Vagina (tissue), 2 donors: ENCODE measurements at regions not wholly inside any gene's neighbourhood (a gene's known extent, or its start where the extent isn't known, plus 50 kb on each side); places are given as distances from the start of the nearest gene placed in this dataset.

ENCODE experiments used
- DNase-seq, 2 donors: peaks; one replicate each; pipeline ENCODE4 v3.0.0-alpha.2; 2017; ENCODE audit errors: extremely low spot score in 2 of 2
- H3K27ac ChIP-seq: fragments of 200-600 bp; sonication (generic); one replicate; pipeline ENCODE4 v1.5.1; 2019
- H3K27me3 ChIP-seq: fragments of 200-600 bp; sonication (generic); one replicate; pipeline ENCODE4 v1.5.1; 2019
- H3K36me3 ChIP-seq, 2 donors: fragments of 200-600 bp; sonication (generic); one replicate each; pipeline ENCODE4 v1.5.1; 2017 to 2019
- H3K4me1 ChIP-seq: fragments of 200-600 bp; sonication (generic); one replicate; pipeline ENCODE4 v1.5.1; 2019
- H3K4me3 ChIP-seq, 2 donors: fragments of 200-600 bp; sonication (generic); 1 replicate in 1 of 2; 2 replicates in 1 of 2; pipeline ENCODE4 v1.5.1; 2016 to 2019
- H3K9me3 ChIP-seq: fragments of 200-600 bp; sonication (generic); one replicate; pipeline ENCODE4 v1.5.1; 2019
- CTCF ChIP-seq, 3 experiments: fragments of 450-650 bp in 2 of 3; fragments of 200-600 bp in 1 of 3; sonication (generic) in 1 of 3; IDR thresholded peaks; one replicate each; pipeline ENCODE4 v1.5.1; 2017 to 2019; ENCODE audit warnings: antibody characterized with exemption in 3 of 3, mild to moderate bottlenecking in 2 of 3, moderate library complexity in 2 of 3
- POLR2A ChIP-seq, 2 donors: fragments of 450-650 bp; IDR thresholded peaks; one replicate each; pipeline ENCODE4 v1.6.1; 2017; ENCODE audit warnings: antibody characterized with exemption in 2 of 2, mild to moderate bottlenecking in 2 of 2, moderate library complexity in 2 of 2
- POLR2AphosphoS5 ChIP-seq, 2 donors: sonication (generic); formaldehyde crosslinking; IDR thresholded peaks; one replicate each; pipeline ENCODE4 v1.9.0; 2017; ENCODE audit warnings: antibody characterized with exemption in 2 of 2, mild to moderate bottlenecking in 2 of 2, low read depth in 1 of 2; ENCODE audit not compliant: insufficient read depth in 1 of 2
- intact Hi-C: fragments of 100-400 bp; cut with DNase I; formaldehyde crosslinking; loops from one replicate; pipeline ENCODE4 v1.15.1; 2023

- no peaks in the 10 kb centered on the region for H3K4me1 ChIP-seq
- H3K27ac ChIP-seq = no peak overlapping the region
- no peak for DNase-seq
- H3K9me3 ChIP-seq = no peaks in the 10 kb centered on the region
- no peak overlapping the region for H3K4me3 ChIP-seq
- no peaks in the 10 kb centered on the region for H3K36me3 ChIP-seq
- TF ChIP-seq POLR2A (IDR thresholded peaks at IDR 0.05) = no peak
- no peaks in the 10 kb centered on the region for H3K27me3 ChIP-seq
- intact Hi-C loops = no loop called here
These were observed 815.5 kb downstream of the BRINP3 start for GRCh38 chr1:189662190-189662589.

- DNase-seq = no peak
- H3K9me3 ChIP-seq = no peaks in the 10 kb centered on the region
- intact Hi-C loops = loop anchor here (5.0 kb wide), 1 partner anchor 48 kb away; no protein-coding TSS in a partner anchor
- no peak for TF ChIP-seq POLR2AphosphoS5 (IDR thresholded peaks at IDR 0.05; ENCODE audit: insufficient read depth in 1 of 2, low read depth in 1 of 2)
- TF ChIP-seq CTCF (IDR thresholded peaks at IDR 0.05) = no peak
- TF ChIP-seq POLR2A (IDR thresholded peaks at IDR 0.05) = no peak
- H3K27ac ChIP-seq = no peak overlapping the region
- H3K36me3 ChIP-seq = no peaks in the 10 kb centered on the region
- no peaks in the 10 kb centered on the region for H3K27me3 ChIP-seq
- no peak overlapping the region for H3K4me3 ChIP-seq
- H3K4me1 ChIP-seq = no peaks in the 10 kb centered on the region
These were observed 807.8 kb downstream of the BRINP3 start for GRCh38 chr1:189669846-189670245.

GRCh38 chr1:189673217-189673616, 804.4 kb downstream of the BRINP3 start:
- Histone ChIP-seq H3K36me3 (no peaks in the 10 kb centered on the region), H3K4me3 (no peak overlapping the region), H3K27ac (no peak overlapping the region), H3K4me1 (no peaks in the 10 kb centered on the region), H3K27me3 (no peaks in the 10 kb centered on the region), H3K9me3 (no peaks in the 10 kb centered on the region)
- TF ChIP-seq POLR2AphosphoS5 (IDR thresholded peaks at IDR 0.05; ENCODE audit: insufficient read depth in 1 of 2, low read depth in 1 of 2) = no peak
- no peak for TF ChIP-seq POLR2A (IDR thresholded peaks at IDR 0.05)
- TF ChIP-seq CTCF (IDR thresholded peaks at IDR 0.05) = no peak
- no peak for DNase-seq
- intact Hi-C loops = loop anchor here (5.0 kb wide), 1 partner anchor 51 kb away; no protein-coding TSS in a partner anchor

GRCh38 chr1:189675712-189676244, 801.9 kb downstream of the BRINP3 start:
- Histone ChIP-seq H3K27ac (no peak overlapping the region), H3K4me3 (no peak overlapping the region), H3K4me1 (no peaks in the 10 kb centered on the region), H3K9me3 (no peaks in the 10 kb centered on the region), H3K27me3 (no peaks in the 10 kb centered on the region), H3K36me3 (no peaks in the 10 kb centered on the region)
- TF ChIP-seq POLR2AphosphoS5 (IDR thresholded peaks at IDR 0.05; ENCODE audit: insufficient read depth in 1 of 2, low read depth in 1 of 2) (no peak), POLR2A (IDR thresholded peaks at IDR 0.05) (no peak), CTCF (IDR thresholded peaks at IDR 0.05) (no peak)
- intact Hi-C loops = no loop called here
- no peak for DNase-seq

GRCh38 chr1:189678779-189679178, 798.9 kb downstream of the BRINP3 start:
- H3K36me3 ChIP-seq = no peaks in the 10 kb centered on the region
- no peak overlapping the region for H3K4me3 ChIP-seq
- intact Hi-C loops = no loop called here
- TF ChIP-seq CTCF (IDR thresholded peaks at IDR 0.05) = no peak
- TF ChIP-seq POLR2A (IDR thresholded peaks at IDR 0.05) = no peak
- no peak for TF ChIP-seq POLR2AphosphoS5 (IDR thresholded peaks at IDR 0.05; ENCODE audit: insufficient read depth in 1 of 2, low read depth in 1 of 2)
- no peak for DNase-seq
- no peaks in the 10 kb centered on the region for H3K4me1 ChIP-seq
- no peak overlapping the region for H3K27ac ChIP-seq
- no peaks in the 10 kb centered on the region for H3K27me3 ChIP-seq
- H3K9me3 ChIP-seq = no peaks in the 10 kb centered on the region
